ENCODE measurements at regions not wholly inside any gene's neighbourhood (a gene's known extent, or its start where the extent isn't known, plus 50 kb on each side); places are given as distances from the start of the nearest gene placed in this dataset.

- no peaks in the 10 kb centered on the region for H4K20me1 ChIP-seq (ENCODE audit: insufficient read depth)
- no peaks in the 10 kb centered on the region for H3K27me3 ChIP-seq (ENCODE audit: insufficient read depth, low read depth)
- no peak for DNase-seq
- no peak overlapping the region for H3K4me2 ChIP-seq
- H3K4me1 ChIP-seq (replicated peaks; ENCODE audit: insufficient read depth) = no peaks in the 10 kb centered on the region
- no peak overlapping the region for H3K27ac ChIP-seq
- no TSS peak for BruUV-seq (replicated peaks)
- no peak overlapping the region for H2AFZ ChIP-seq
- intact Hi-C loops (cut with micrococcal nuclease; ENCODE audit: unreplicated experiment) = no loop called here
- H3F3A ChIP-seq (ENCODE audit: insufficient read depth, low read depth) = no peaks in the 10 kb centered on the region
- ChIA-PET CTCF (no interaction called here), POLR2A (ENCODE audit: unreplicated experiment) (no interaction called here)
- no peak overlapping the region for H3K4me3 ChIP-seq
- no peaks in the 10 kb centered on the region for H3K9me2 ChIP-seq (ENCODE audit: insufficient read depth)
- H3K36me3 ChIP-seq (ENCODE audit: low read depth) = no peaks in the 10 kb centered on the region
- H3K79me2 ChIP-seq (ENCODE audit: low read depth) = no peaks in the 10 kb centered on the region
- no peaks in the 10 kb centered on the region for H3K9me3 ChIP-seq (ENCODE audit: insufficient read depth, low read depth)
- TF ChIP-seq CTCF (conservative IDR thresholded peaks at IDR 0.05) (no peak), EZH2 (IDR thresholded peaks at IDR 0.05; ENCODE audit: low read depth) (no peak)
Observed at GRCh38 chr4:54159543-54159942, 59.6 kb downstream of the GSX2 start.

DNA sequence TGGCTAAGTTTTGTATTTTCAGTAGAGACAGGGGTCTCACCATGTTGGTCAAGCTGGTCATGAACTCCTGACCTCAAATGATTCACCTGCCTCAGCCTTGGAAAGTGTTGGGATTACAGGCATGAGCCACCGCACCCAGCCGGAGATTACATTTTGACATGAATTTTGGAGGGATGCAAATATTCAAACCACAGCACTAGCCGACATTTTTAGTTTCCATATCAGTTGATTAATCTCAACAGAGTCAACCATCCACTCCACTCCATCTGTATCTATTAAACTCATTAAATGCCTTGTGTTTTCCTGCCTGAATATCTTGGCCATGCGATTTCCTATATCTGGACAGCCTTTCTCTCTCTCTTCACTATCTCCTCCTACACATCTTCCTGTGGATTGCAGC is 64.1 kb upstream of the PDGFRA start:
- Histone ChIP-seq H3K4me1 (replicated peaks; ENCODE audit: insufficient read depth) (0 out of 2 replicates have a peak, but pooled peaks cover 7% of the 10 kb centered on the region), H3K27me3 (ENCODE audit: insufficient read depth, low read depth) (no peaks in the 10 kb centered on the region), H2AFZ (no peak overlapping the region), H3K36me3 (ENCODE audit: low read depth) (no peaks in the 10 kb centered on the region), H3K79me2 (ENCODE audit: low read depth) (no peaks in the 10 kb centered on the region), H3K9me2 (ENCODE audit: insufficient read depth) (no peaks in the 10 kb centered on the region), H3K27ac (no peak overlapping the region), H3K4me3 (no peak overlapping the region), H3K9me3 (ENCODE audit: insufficient read depth, low read depth) (no peaks in the 10 kb centered on the region), H3F3A (ENCODE audit: insufficient read depth, low read depth) (no peaks in the 10 kb centered on the region), H3K4me2 (no peak overlapping the region), H4K20me1 (ENCODE audit: insufficient read depth) (no peaks in the 10 kb centered on the region)
- intact Hi-C loops (cut with micrococcal nuclease; ENCODE audit: unreplicated experiment) = no loop called here
- TF ChIP-seq EZH2 (IDR thresholded peaks at IDR 0.05; ENCODE audit: low read depth) = no peak
- POLR2A ChIA-PET (ENCODE audit: unreplicated experiment) = no interaction called here
- CTCF ChIA-PET = no interaction called here
- no TSS peak for BruUV-seq (replicated peaks)
- DNase-seq = no peak

- H3K4me3 ChIP-seq = no peak overlapping the region
- POLR2A ChIA-PET (ENCODE audit: unreplicated experiment) = interaction anchor here (0.6 kb wide), 1 partner anchor 878 kb away, joined by 3 read pairs; no protein-coding TSS in a partner anchor
Observed at GRCh38 chr4:54165438-54165837, 63.7 kb upstream of the PDGFRA start.

More at GRCh38 chr4:54165438-54165837, 63.7 kb upstream of the PDGFRA start:
- TF ChIP-seq CTCF (conservative IDR thresholded peaks at IDR 0.05) (no peak), EZH2 (IDR thresholded peaks at IDR 0.05; ENCODE audit: low read depth) (no peak)
- no peaks in the 10 kb centered on the region for H3K9me3 ChIP-seq (ENCODE audit: insufficient read depth, low read depth)
- H3F3A ChIP-seq (ENCODE audit: insufficient read depth, low read depth) = no peaks in the 10 kb centered on the region
- no TSS peak for BruUV-seq (replicated peaks)
- no peaks in the 10 kb centered on the region for H4K20me1 ChIP-seq (ENCODE audit: insufficient read depth)
- no peaks in the 10 kb centered on the region for H3K9me2 ChIP-seq (ENCODE audit: insufficient read depth)
- no peaks in the 10 kb centered on the region for H3K27me3 ChIP-seq (ENCODE audit: insufficient read depth, low read depth)
- intact Hi-C loops (cut with micrococcal nuclease; ENCODE audit: unreplicated experiment) = no loop called here
- H3K27ac ChIP-seq = no peak overlapping the region
- peak; percentile 11 to 39 for DNase-seq
- H3K4me2 ChIP-seq = no peak overlapping the region
- no peak overlapping the region for H2AFZ ChIP-seq
- H3K36me3 ChIP-seq (ENCODE audit: low read depth) = no peaks in the 10 kb centered on the region
- CTCF ChIA-PET = no interaction called here
- no peaks in the 10 kb centered on the region for H3K79me2 ChIP-seq (ENCODE audit: low read depth)
- 0 out of 2 replicates have a peak, but pooled peaks cover 7% of the 10 kb centered on the region for H3K4me1 ChIP-seq (replicated peaks; ENCODE audit: insufficient read depth)
